ENCODE measurements at regions not wholly inside any gene's neighbourhood (a gene's known extent, or its start where the extent isn't known, plus 50 kb on each side); places are given as distances from the start of the nearest gene placed in this dataset.
A peak's percentile ranks its signal among the peaks of the same experiment; 100 is the strongest.

DNA sequence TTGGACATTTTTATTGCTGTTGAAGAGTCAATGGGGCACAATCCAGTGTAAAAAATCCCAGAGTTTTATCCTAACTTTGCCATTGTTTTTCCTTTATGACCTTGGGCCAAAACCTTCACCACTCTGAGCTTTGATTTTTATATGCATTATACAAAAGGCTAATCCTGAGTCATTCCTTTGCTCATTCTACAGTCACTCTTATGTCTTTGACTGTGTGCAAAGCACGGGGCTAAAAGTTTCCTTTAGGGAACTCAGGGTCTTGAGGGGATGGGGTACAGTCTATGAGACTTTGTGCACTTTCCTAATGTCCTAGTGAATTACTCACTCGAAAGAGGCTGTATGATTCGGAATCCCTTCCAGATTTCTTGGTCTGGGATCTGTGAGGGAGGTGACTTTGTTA, 543.2 kb upstream of the CAMK1G start:
- no peak overlapping the region for H3K4me3 ChIP-seq (ENCODE audit: low read depth, low read length)
- DNase-seq (ENCODE audit: low read depth) = no peak
- TF ChIP-seq, protein P1, sequence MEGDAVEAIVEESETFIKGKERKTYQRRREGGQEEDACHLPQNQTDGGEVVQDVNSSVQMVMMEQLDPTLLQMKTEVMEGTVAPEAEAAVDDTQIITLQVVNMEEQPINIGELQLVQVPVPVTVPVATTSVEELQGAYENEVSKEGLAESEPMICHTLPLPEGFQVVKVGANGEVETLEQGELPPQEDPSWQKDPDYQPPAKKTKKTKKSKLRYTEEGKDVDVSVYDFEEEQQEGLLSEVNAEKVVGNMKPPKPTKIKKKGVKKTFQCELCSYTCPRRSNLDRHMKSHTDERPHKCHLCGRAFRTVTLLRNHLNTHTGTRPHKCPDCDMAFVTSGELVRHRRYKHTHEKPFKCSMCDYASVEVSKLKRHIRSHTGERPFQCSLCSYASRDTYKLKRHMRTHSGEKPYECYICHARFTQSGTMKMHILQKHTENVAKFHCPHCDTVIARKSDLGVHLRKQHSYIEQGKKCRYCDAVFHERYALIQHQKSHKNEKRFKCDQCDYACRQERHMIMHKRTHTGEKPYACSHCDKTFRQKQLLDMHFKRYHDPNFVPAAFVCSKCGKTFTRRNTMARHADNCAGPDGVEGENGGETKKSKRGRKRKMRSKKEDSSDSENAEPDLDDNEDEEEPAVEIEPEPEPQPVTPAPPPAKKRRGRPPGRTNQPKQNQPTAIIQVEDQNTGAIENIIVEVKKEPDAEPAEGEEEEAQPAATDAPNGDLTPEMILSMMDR (IDR thresholded peaks at IDR 0.05; ENCODE audit: low read depth, low read length, missing control alignments) = no peak
- in situ Hi-C loops (cut with HindIII; ENCODE audit: low sequenced_read_pairs) = no loop called here

- in situ Hi-C loops (cut with HindIII; ENCODE audit: low sequenced_read_pairs) = no loop called here
- TF ChIP-seq, protein P1 (IDR thresholded peaks at IDR 0.05; ENCODE audit: low read depth, low read length, missing control alignments) = no peak
- no peak overlapping the region for H3K4me3 ChIP-seq (ENCODE audit: low read depth, low read length)
- DNase-seq (ENCODE audit: low read depth) = no peak
Measured at GRCh38 chr1:209041927-209042326, 541.6 kb upstream of the CAMK1G start.

DNA sequence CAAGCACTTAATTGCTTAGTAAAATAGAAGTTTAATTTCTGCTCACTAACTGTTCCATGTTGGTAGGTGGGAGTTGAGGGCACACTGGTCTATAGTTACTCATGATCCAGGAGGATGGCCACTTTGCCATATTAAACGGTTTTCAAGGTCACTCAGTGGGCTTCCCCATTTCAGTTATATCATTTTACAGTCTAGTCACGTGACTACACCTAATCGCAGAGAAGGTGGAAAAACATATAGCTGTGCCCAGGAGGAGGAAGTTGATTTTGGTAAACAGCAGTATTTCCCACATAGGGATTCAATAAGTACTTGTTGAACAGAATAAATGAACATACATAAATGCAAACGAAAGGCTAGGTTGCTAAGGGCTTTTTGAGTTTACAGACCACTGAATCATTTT, 541.1 kb upstream of the CAMK1G start:
- in situ Hi-C loops (cut with HindIII; ENCODE audit: low sequenced_read_pairs) = no loop called here
- H3K4me3 ChIP-seq (ENCODE audit: low read depth, low read length) = no peak overlapping the region
- DNase-seq (ENCODE audit: low read depth) = no peak
- TF ChIP-seq, protein P1 (IDR thresholded peaks at IDR 0.05; ENCODE audit: low read depth, low read length, missing control alignments) = no peak

- in situ Hi-C loops (cut with HindIII; ENCODE audit: low sequenced_read_pairs) = no loop called here
- TF ChIP-seq, protein P1 (IDR thresholded peaks at IDR 0.05; ENCODE audit: low read depth, low read length, missing control alignments) = no peak
- no peak overlapping the region for H3K4me3 ChIP-seq (ENCODE audit: low read depth, low read length)
- DNase-seq (ENCODE audit: low read depth) = peak; percentile 11
Measured at GRCh38 chr1:209045331-209046057, 538.0 kb upstream of the CAMK1G start.

- DNase-seq (ENCODE audit: low read depth) = no peak
- no peak overlapping the region for H3K4me3 ChIP-seq (ENCODE audit: low read depth, low read length)
- TF ChIP-seq, protein P1 (IDR thresholded peaks at IDR 0.05; ENCODE audit: low read depth, low read length, missing control alignments) = no peak
- in situ Hi-C loops (cut with HindIII; ENCODE audit: low sequenced_read_pairs) = no loop called here
Measured at GRCh38 chr1:209046058-209046417, 537.5 kb upstream of the CAMK1G start.

DNA sequence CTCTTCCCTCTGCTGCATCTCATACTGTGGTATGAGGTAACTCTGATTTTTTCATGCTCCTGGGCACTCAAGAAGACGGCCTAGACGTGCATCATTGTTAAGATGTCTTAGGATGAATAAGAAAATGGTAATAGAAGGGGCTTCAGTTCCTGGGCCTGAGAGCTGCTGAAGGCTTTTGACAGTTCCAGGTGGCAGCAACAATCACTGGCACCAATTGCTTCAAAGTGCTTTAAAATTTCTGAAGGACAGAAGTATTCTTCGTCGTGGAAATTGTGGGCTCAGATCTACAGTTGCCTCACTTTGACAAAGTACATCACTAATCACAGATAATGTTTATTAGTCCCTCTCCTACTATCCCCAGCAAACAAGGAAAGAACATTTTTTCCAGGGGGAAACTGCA, 536.6 kb upstream of the CAMK1G start:
- DNase-seq (ENCODE audit: low read depth) = no peak
- in situ Hi-C loops (cut with HindIII; ENCODE audit: low sequenced_read_pairs) = no loop called here
- TF ChIP-seq, protein P1 (IDR thresholded peaks at IDR 0.05; ENCODE audit: low read depth, low read length, missing control alignments) = no peak
- no peak overlapping the region for H3K4me3 ChIP-seq (ENCODE audit: low read depth, low read length)

Measured in astrocyte of the cerebellum (primary cell).